Endothelial cell (in vitro differentiated cells): ENCODE measurements at regions not wholly inside any gene's neighbourhood (a gene's known extent, or its start where the extent isn't known, plus 50 kb on each side); places are given as distances from the start of the nearest gene placed in this dataset.

Experiments
- DNase-seq: peaks from one replicate; pipeline ENCODE4 v3.0.0; 2021; ENCODE audit warnings: low spot score
- H3K27ac Mint-ChIP-seq: one replicate; pipeline ENCODE4 v1.8.0; 2021; ENCODE audit warnings: mixed read lengths, inconsistent platforms; ENCODE audit not compliant: unreplicated experiment
- H3K27me3 Mint-ChIP-seq: one replicate; pipeline ENCODE4 v1.8.0; 2021; ENCODE audit warnings: mild to moderate bottlenecking, moderate library complexity, mixed read lengths, inconsistent platforms; ENCODE audit not compliant: unreplicated experiment
- H3K36me3 Mint-ChIP-seq: one replicate; pipeline ENCODE4 v1.8.0; 2021; ENCODE audit warnings: mild to moderate bottlenecking, low read depth, mixed read lengths, inconsistent platforms; ENCODE audit not compliant: unreplicated experiment
- H3K4me1 Mint-ChIP-seq: one replicate; pipeline ENCODE4 v1.8.0; 2021; ENCODE audit warnings: mild to moderate bottlenecking, mixed read lengths, inconsistent platforms; ENCODE audit not compliant: unreplicated experiment
- H3K4me3 Mint-ChIP-seq: one replicate; pipeline ENCODE4 v1.8.0; 2021; ENCODE audit warnings: mild to moderate bottlenecking, mixed read lengths, inconsistent platforms; ENCODE audit not compliant: unreplicated experiment
- H3K9me3 Mint-ChIP-seq: one replicate; pipeline ENCODE4 v1.8.0; 2021; ENCODE audit warnings: mixed read lengths, inconsistent platforms; ENCODE audit not compliant: unreplicated experiment
- CTCF ChIP-seq: fragments of 200-600 bp; sonication (generic); IDR thresholded peaks from one replicate; pipeline ENCODE4 v1.5.0; 2021; ENCODE audit warnings: antibody characterized with exemption; ENCODE audit not compliant: unreplicated experiment

- Mint-ChIP-seq H3K36me3 (no peaks in the 10 kb centered on the region), H3K27ac (no peak overlapping the region), H3K27me3 (no peaks in the 10 kb centered on the region), H3K9me3 (no peaks in the 10 kb centered on the region), H3K4me1 (no peaks in the 10 kb centered on the region), H3K4me3 (no peak overlapping the region)
- DNase-seq = no peak
- no peak for TF ChIP-seq CTCF
Observed at GRCh38 chr1:238779716-238780115, 606.7 kb upstream of the CHRM3 start.

GRCh38 chr1:238778113-238778512, 608.3 kb upstream of the CHRM3 start:
- Mint-ChIP-seq H3K27ac (no peak overlapping the region), H3K27me3 (no peaks in the 10 kb centered on the region), H3K36me3 (no peaks in the 10 kb centered on the region), H3K4me3 (no peak overlapping the region), H3K9me3 (no peaks in the 10 kb centered on the region), H3K4me1 (no peaks in the 10 kb centered on the region)
- no peak for DNase-seq
- TF ChIP-seq CTCF = no peak

GRCh38 chr1:238777551-238777950, 608.8 kb upstream of the CHRM3 start:
- H3K36me3 Mint-ChIP-seq = no peaks in the 10 kb centered on the region
- no peaks in the 10 kb centered on the region for H3K9me3 Mint-ChIP-seq
- no peak for TF ChIP-seq CTCF
- no peak overlapping the region for H3K4me3 Mint-ChIP-seq
- no peak overlapping the region for H3K27ac Mint-ChIP-seq
- DNase-seq = no peak
- H3K4me1 Mint-ChIP-seq = no peaks in the 10 kb centered on the region
- no peaks in the 10 kb centered on the region for H3K27me3 Mint-ChIP-seq

GRCh38 chr1:238776126-238776525, 610.2 kb upstream of the CHRM3 start:
- DNase-seq = no peak
- no peak overlapping the region for H3K4me3 Mint-ChIP-seq
- H3K36me3 Mint-ChIP-seq = no peaks in the 10 kb centered on the region
- no peaks in the 10 kb centered on the region for H3K4me1 Mint-ChIP-seq
- no peak overlapping the region for H3K27ac Mint-ChIP-seq
- H3K27me3 Mint-ChIP-seq = no peaks in the 10 kb centered on the region
- no peaks in the 10 kb centered on the region for H3K9me3 Mint-ChIP-seq
- no peak for TF ChIP-seq CTCF

GRCh38 chr1:238772322-238772721, 614.0 kb upstream of the CHRM3 start:
- DNase-seq = no peak
- no peak for TF ChIP-seq CTCF
- no peaks in the 10 kb centered on the region for H3K36me3 Mint-ChIP-seq
- no peak overlapping the region for H3K27ac Mint-ChIP-seq
- H3K9me3 Mint-ChIP-seq = no peaks in the 10 kb centered on the region
- no peaks in the 10 kb centered on the region for H3K27me3 Mint-ChIP-seq
- H3K4me1 Mint-ChIP-seq = no peaks in the 10 kb centered on the region
- H3K4me3 Mint-ChIP-seq = no peak overlapping the region
